Upper lobe of left lung (tissue), 6 donors: ENCODE measurements at regions not wholly inside any gene's neighbourhood (a gene's known extent, or its start where the extent isn't known, plus 50 kb on each side); places are given as distances from the start of the nearest gene placed in this dataset.
"Not testable (repeated sequence)": the region's sequence is repeated elsewhere in the genome, so short reads cannot be mapped to it uniquely, and the experiment has no call there.

Experiments
- ATAC-seq, 2 donors: fragments of 200-7000 bp; cut with Tn5 transposase; one replicate each; pipeline ENCODE4 v1.9.1; 2022; ENCODE audit warnings: mild to moderate bottlenecking in 2 of 2, moderate library complexity in 2 of 2; ENCODE audit not compliant: low FRiP score in 2 of 2
- DNase-seq, 2 donors: peaks; one replicate each; pipeline ENCODE4 v3.0.0-alpha.2; 2019 to 2020
- H3K27ac ChIP-seq, 4 donors: fragments of 200-600 bp; sonication (generic); one replicate each; pipeline ENCODE4 v1.5.1; 2016 to 2019
- H3K27me3 ChIP-seq, 4 donors: fragments of 200-600 bp; sonication (generic); one replicate each; pipeline ENCODE4 v1.5.1; 2017 to 2019
- H3K36me3 ChIP-seq, 4 donors: fragments of 200-600 bp; sonication (generic); one replicate each; pipeline ENCODE4 v1.5.1; 2016 to 2019
- H3K4me1 ChIP-seq, 4 donors: fragments of 200-600 bp; sonication (generic); one replicate each; pipeline ENCODE4 v1.5.1; 2018 to 2019
- H3K4me3 ChIP-seq, 4 donors: fragments of 200-600 bp; sonication (generic); one replicate each; pipeline ENCODE4 v1.5.1; 2017 to 2019; ENCODE audit warnings: mild to moderate bottlenecking in 2 of 4, moderate library complexity in 1 of 4
- H3K9me3 ChIP-seq, 4 donors: fragments of 200-600 bp; sonication (generic); one replicate each; pipeline ENCODE4 v1.5.1; 2018 to 2019
- CTCF ChIP-seq, 6 experiments: fragments of 450-650 bp in 4 of 6; fragments of 200-600 bp in 2 of 6; sonication (generic) in 2 of 6; IDR thresholded peaks; one replicate each; pipeline ENCODE4 v1.5.1; 2016 to 2019; ENCODE audit warnings: antibody characterized with exemption in 6 of 6
- EP300 ChIP-seq, 4 donors: sonication (generic); formaldehyde crosslinking; IDR thresholded peaks; one replicate each; pipeline ENCODE4 v1.5.1; 2017; ENCODE audit warnings: antibody characterized with exemption in 4 of 4, control low read depth in 2 of 4
- POLR2A ChIP-seq, 4 donors: fragments of 450-650 bp; IDR thresholded peaks; one replicate each; pipeline ENCODE4 v1.5.1; 2016 to 2017; ENCODE audit warnings: antibody characterized with exemption in 4 of 4, mild to moderate bottlenecking in 2 of 4
- POLR2AphosphoS5 ChIP-seq, 2 donors: sonication (generic); formaldehyde crosslinking; IDR thresholded peaks; one replicate each; pipeline ENCODE4 v1.5.1; 2017; ENCODE audit warnings: antibody characterized with exemption in 2 of 2
- WGBS, 2 donors: methylation state at CpG; one replicate each; pipeline ENCODE4 v1.1.5; 2017 to 2018; 5-methylcytosine and 5-hydroxymethylcytosine counted together
- donor health status: DM: no; HTN: no; CAD: no; lungs with moderate emphysema.
- donor health status: DM: no; HTN: yes; CAD: no; lungs with severe emphysema.

GRCh38 chr2:75853436-75853835 lies 142.7 kb upstream of the GCFC2 start:
- no peaks in the 10 kb centered on the region for H3K27me3 ChIP-seq
- ATAC-seq (no peak), DNase-seq (no peak)
- no peaks in the 10 kb centered on the region for H3K4me1 ChIP-seq
- H3K36me3 ChIP-seq, result no peaks in the 10 kb centered on the region
- peaks cover 0 to 10% (median 3%) of the 10 kb centered on the region in 4 donors for H3K9me3 ChIP-seq
- no peak overlapping the region for H3K4me3 ChIP-seq
- TF ChIP-seq EP300 (IDR thresholded peaks at IDR 0.05), result no peak
- TF ChIP-seq POLR2A (IDR thresholded peaks at IDR 0.05), result no peak
- no peak for TF ChIP-seq POLR2AphosphoS5 (IDR thresholded peaks at IDR 0.05)
- no peak for TF ChIP-seq CTCF (IDR thresholded peaks at IDR 0.05)
- H3K27ac ChIP-seq, result no peak overlapping the region

- no peak for ATAC-seq
- WGBS, 2 donors, result 83 to 88% methylated on average over 2 of the region's 2 CpGs
Observed at GRCh38 chr2:75852639-75853038, 141.9 kb upstream of the GCFC2 start.

GRCh38 chr2:75846683-75847190 lies 136.0 kb upstream of the GCFC2 start:
- no peak for ATAC-seq
- H3K9me3 ChIP-seq, result no peaks in the 10 kb centered on the region
- H3K27ac ChIP-seq, result no peak overlapping the region
- TF ChIP-seq CTCF (IDR thresholded peaks at IDR 0.05) (no peak), EP300 (IDR thresholded peaks at IDR 0.05) (no peak), POLR2AphosphoS5 (IDR thresholded peaks at IDR 0.05) (no peak), POLR2A (IDR thresholded peaks at IDR 0.05) (no peak)
- DNase-seq, result no peak
- no peaks in the 10 kb centered on the region for H3K4me1 ChIP-seq
- no peaks in the 10 kb centered on the region for H3K36me3 ChIP-seq
- 19 to 24% methylated on average over 1 of the region's 1 CpG for WGBS, 2 donors
- no peak overlapping the region for H3K4me3 ChIP-seq
- H3K27me3 ChIP-seq, result no peaks in the 10 kb centered on the region

More at GRCh38 chr2:75852639-75853038, 141.9 kb upstream of the GCFC2 start:
- Histone ChIP-seq H3K36me3 (no peaks in the 10 kb centered on the region), H3K4me3 (no peak overlapping the region), H3K4me1 (no peaks in the 10 kb centered on the region), H3K9me3 (peaks cover 0 to 10% (median 3%) of the 10 kb centered on the region in 4 donors), H3K27ac (no peak overlapping the region), H3K27me3 (no peaks in the 10 kb centered on the region)
- TF ChIP-seq POLR2AphosphoS5 (IDR thresholded peaks at IDR 0.05) (no peak), EP300 (IDR thresholded peaks at IDR 0.05) (no peak), POLR2A (IDR thresholded peaks at IDR 0.05) (no peak), CTCF (IDR thresholded peaks at IDR 0.05) (no peak)
- no peak for DNase-seq

GRCh38 chr2:75844651-75845050 lies 133.9 kb upstream of the GCFC2 start:
- DNase-seq (no peak), ATAC-seq (no peak)
- no peaks in the 10 kb centered on the region for H3K27me3 ChIP-seq
- H3K4me1 ChIP-seq, result no peaks in the 10 kb centered on the region
- H3K27ac ChIP-seq, result no peak overlapping the region
- no peak overlapping the region for H3K4me3 ChIP-seq
- no peaks in the 10 kb centered on the region for H3K9me3 ChIP-seq
- no peaks in the 10 kb centered on the region for H3K36me3 ChIP-seq
- TF ChIP-seq POLR2A (IDR thresholded peaks at IDR 0.05), result no peak

- H3K4me1 ChIP-seq, H3K27me3 ChIP-seq, ATAC-seq, DNase-seq, H3K4me3 ChIP-seq, H3K36me3 ChIP-seq, H3K9me3 ChIP-seq, H3K27ac ChIP-seq: not testable (repeated sequence)
- 82 to 91% methylated on average over 2 to 4 of the region's 4 CpGs for WGBS, 2 donors
Observed at GRCh38 chr2:75834588-75834987, 123.9 kb upstream of the GCFC2 start.

GRCh38 chr2:75833386-75833785 lies 122.7 kb upstream of the GCFC2 start:
- no peak for ATAC-seq
- no peak for DNase-seq
- H3K27ac ChIP-seq, result no peak overlapping the region
- 46 to 52% methylated on average over 2 of the region's 2 CpGs for WGBS, 2 donors
- no peak for TF ChIP-seq EP300 (IDR thresholded peaks at IDR 0.05)
- TF ChIP-seq POLR2A (IDR thresholded peaks at IDR 0.05), result no peak
- TF ChIP-seq CTCF (IDR thresholded peaks at IDR 0.05), result no peak
- TF ChIP-seq POLR2AphosphoS5 (IDR thresholded peaks at IDR 0.05), result no peak
- H3K4me1 ChIP-seq, result no peaks in the 10 kb centered on the region
- no peak overlapping the region for H3K4me3 ChIP-seq
- no peaks in the 10 kb centered on the region for H3K9me3 ChIP-seq
- H3K27me3 ChIP-seq, result no peaks in the 10 kb centered on the region
- H3K36me3 ChIP-seq, result no peaks in the 10 kb centered on the region
